ENCODE measurements at regions not wholly inside any gene's neighbourhood (a gene's known extent, or its start where the extent isn't known, plus 50 kb on each side); places are given as distances from the start of the nearest gene placed in this dataset.

GRCh38 chr1:55831759-55832158, 616.6 kb upstream of the USP24 start:
- Histone ChIP-seq H3K27ac (ENCODE audit: poor library complexity, severe bottlenecking) (no peak overlapping the region), H3K9me3 (ENCODE audit: severe bottlenecking) (no peaks in the 10 kb centered on the region), H3K4me1 (ENCODE audit: insufficient read depth, poor library complexity, severe bottlenecking) (no peaks in the 10 kb centered on the region), H3K27me3 (ENCODE audit: insufficient read depth, poor library complexity, severe bottlenecking) (no peaks in the 10 kb centered on the region), H3K36me3 (ENCODE audit: low read depth) (no peaks in the 10 kb centered on the region), H3K4me3 (ENCODE audit: severe bottlenecking) (no peak overlapping the region)
- ATAC-seq (ENCODE audit: low read depth) (no peak), DNase-seq (ENCODE audit: low spot score) (no peak)
- TF ChIP-seq CTCF (IDR thresholded peaks at IDR 0.05; ENCODE audit: poor library complexity, severe bottlenecking): no peak

GRCh38 chr1:55828044-55828443, 612.9 kb upstream of the USP24 start:
- no peak overlapping the region for H3K27ac ChIP-seq (ENCODE audit: poor library complexity, severe bottlenecking)
- no peaks in the 10 kb centered on the region for H3K27me3 ChIP-seq (ENCODE audit: insufficient read depth, poor library complexity, severe bottlenecking)
- DNase-seq (ENCODE audit: low spot score): no peak
- no peak for ATAC-seq (ENCODE audit: low read depth)
- no peaks in the 10 kb centered on the region for H3K9me3 ChIP-seq (ENCODE audit: severe bottlenecking)
- H3K36me3 ChIP-seq (ENCODE audit: low read depth): no peaks in the 10 kb centered on the region
- H3K4me3 ChIP-seq (ENCODE audit: severe bottlenecking): no peak overlapping the region
- H3K4me1 ChIP-seq (ENCODE audit: insufficient read depth, poor library complexity, severe bottlenecking): no peaks in the 10 kb centered on the region
- no peak for TF ChIP-seq CTCF (IDR thresholded peaks at IDR 0.05; ENCODE audit: poor library complexity, severe bottlenecking)

GRCh38 chr1:55827350-55827749, 612.2 kb upstream of the USP24 start:
- H3K27ac ChIP-seq (ENCODE audit: poor library complexity, severe bottlenecking): no peak overlapping the region
- DNase-seq (ENCODE audit: low spot score) (no peak), ATAC-seq (ENCODE audit: low read depth) (no peak; the same call in 2 of the 3 replicates)
- H3K4me3 ChIP-seq (ENCODE audit: severe bottlenecking): no peak overlapping the region
- H3K36me3 ChIP-seq (ENCODE audit: low read depth): no peaks in the 10 kb centered on the region
- H3K9me3 ChIP-seq (ENCODE audit: severe bottlenecking): no peaks in the 10 kb centered on the region
- TF ChIP-seq CTCF (IDR thresholded peaks at IDR 0.05; ENCODE audit: poor library complexity, severe bottlenecking): no peak
- no peaks in the 10 kb centered on the region for H3K4me1 ChIP-seq (ENCODE audit: insufficient read depth, poor library complexity, severe bottlenecking)
- no peaks in the 10 kb centered on the region for H3K27me3 ChIP-seq (ENCODE audit: insufficient read depth, poor library complexity, severe bottlenecking)

GRCh38 chr1:55826381-55827080, 611.4 kb upstream of the USP24 start:
- Histone ChIP-seq H3K9me3 (ENCODE audit: severe bottlenecking) (no peaks in the 10 kb centered on the region), H3K27ac (ENCODE audit: poor library complexity, severe bottlenecking) (no peak overlapping the region), H3K4me1 (ENCODE audit: insufficient read depth, poor library complexity, severe bottlenecking) (no peaks in the 10 kb centered on the region), H3K36me3 (ENCODE audit: low read depth) (no peaks in the 10 kb centered on the region), H3K4me3 (ENCODE audit: severe bottlenecking) (no peak overlapping the region), H3K27me3 (ENCODE audit: insufficient read depth, poor library complexity, severe bottlenecking) (no peaks in the 10 kb centered on the region)
- no peak for TF ChIP-seq CTCF (IDR thresholded peaks at IDR 0.05; ENCODE audit: poor library complexity, severe bottlenecking)
- ATAC-seq (ENCODE audit: low read depth) (no peak), DNase-seq (ENCODE audit: low spot score) (no peak)

GRCh38 chr1:55825461-55825860, 610.3 kb upstream of the USP24 start:
- Histone ChIP-seq H3K4me1 (ENCODE audit: insufficient read depth, poor library complexity, severe bottlenecking) (no peaks in the 10 kb centered on the region), H3K27ac (ENCODE audit: poor library complexity, severe bottlenecking) (no peak overlapping the region), H3K36me3 (ENCODE audit: low read depth) (no peaks in the 10 kb centered on the region), H3K9me3 (ENCODE audit: severe bottlenecking) (no peaks in the 10 kb centered on the region), H3K4me3 (ENCODE audit: severe bottlenecking) (no peak overlapping the region), H3K27me3 (ENCODE audit: insufficient read depth, poor library complexity, severe bottlenecking) (no peaks in the 10 kb centered on the region)
- no peak for TF ChIP-seq CTCF (IDR thresholded peaks at IDR 0.05; ENCODE audit: poor library complexity, severe bottlenecking)
- DNase-seq (ENCODE audit: low spot score) (no peak), ATAC-seq (ENCODE audit: low read depth) (no peak)

Data from RWPE2 (cell line).